ENCODE measurements at regions not wholly inside any gene's neighbourhood (a gene's known extent, or its start where the extent isn't known, plus 50 kb on each side); places are given as distances from the start of the nearest gene placed in this dataset.

DNA sequence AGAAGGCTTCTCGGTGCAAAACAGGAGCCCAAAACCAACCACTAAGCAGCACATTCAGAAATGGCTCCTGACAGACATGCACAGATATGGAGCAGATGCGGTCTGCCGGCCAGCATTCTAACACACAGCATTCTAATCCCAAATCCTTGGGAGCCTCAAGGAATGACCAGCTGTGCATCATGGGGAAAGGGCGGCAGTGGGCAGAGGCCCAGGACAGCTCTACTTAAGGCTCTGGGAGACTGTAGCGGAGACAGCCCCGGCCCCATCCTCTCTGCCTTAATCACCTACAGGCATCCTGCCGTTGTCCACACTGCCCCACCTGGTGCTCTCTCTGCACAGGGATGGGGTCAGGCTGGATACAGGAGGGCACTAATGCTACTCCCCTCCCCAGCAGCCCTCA lies 1016.0 kb downstream of the UQCRFS1 start:
- ATAC-seq (no peak), DNase-seq (no peak)
- peaks cover 0 to 3% (median 0%) of the 10 kb centered on the region in 9 donors for H3K27me3 ChIP-seq
- no peaks in the 10 kb centered on the region for H3K4me1 ChIP-seq
- no peaks in the 10 kb centered on the region for H3K36me3 ChIP-seq
- intact Hi-C loops (cut with DNase I): no loop called here
- H3K9me3 ChIP-seq: peaks cover 0 to 1% (median 0%) of the 10 kb centered on the region in 12 donors
- no peak overlapping the region for H3K27ac ChIP-seq
- TF ChIP-seq, protein P1, sequence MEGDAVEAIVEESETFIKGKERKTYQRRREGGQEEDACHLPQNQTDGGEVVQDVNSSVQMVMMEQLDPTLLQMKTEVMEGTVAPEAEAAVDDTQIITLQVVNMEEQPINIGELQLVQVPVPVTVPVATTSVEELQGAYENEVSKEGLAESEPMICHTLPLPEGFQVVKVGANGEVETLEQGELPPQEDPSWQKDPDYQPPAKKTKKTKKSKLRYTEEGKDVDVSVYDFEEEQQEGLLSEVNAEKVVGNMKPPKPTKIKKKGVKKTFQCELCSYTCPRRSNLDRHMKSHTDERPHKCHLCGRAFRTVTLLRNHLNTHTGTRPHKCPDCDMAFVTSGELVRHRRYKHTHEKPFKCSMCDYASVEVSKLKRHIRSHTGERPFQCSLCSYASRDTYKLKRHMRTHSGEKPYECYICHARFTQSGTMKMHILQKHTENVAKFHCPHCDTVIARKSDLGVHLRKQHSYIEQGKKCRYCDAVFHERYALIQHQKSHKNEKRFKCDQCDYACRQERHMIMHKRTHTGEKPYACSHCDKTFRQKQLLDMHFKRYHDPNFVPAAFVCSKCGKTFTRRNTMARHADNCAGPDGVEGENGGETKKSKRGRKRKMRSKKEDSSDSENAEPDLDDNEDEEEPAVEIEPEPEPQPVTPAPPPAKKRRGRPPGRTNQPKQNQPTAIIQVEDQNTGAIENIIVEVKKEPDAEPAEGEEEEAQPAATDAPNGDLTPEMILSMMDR (IDR thresholded peaks at IDR 0.05): no peak
- H3K4me3 ChIP-seq: no peak overlapping the region
- WGBS, 4 donors: 51 to 70% (median 63%) methylated on average over 7 of the region's 7 CpGs

DNA sequence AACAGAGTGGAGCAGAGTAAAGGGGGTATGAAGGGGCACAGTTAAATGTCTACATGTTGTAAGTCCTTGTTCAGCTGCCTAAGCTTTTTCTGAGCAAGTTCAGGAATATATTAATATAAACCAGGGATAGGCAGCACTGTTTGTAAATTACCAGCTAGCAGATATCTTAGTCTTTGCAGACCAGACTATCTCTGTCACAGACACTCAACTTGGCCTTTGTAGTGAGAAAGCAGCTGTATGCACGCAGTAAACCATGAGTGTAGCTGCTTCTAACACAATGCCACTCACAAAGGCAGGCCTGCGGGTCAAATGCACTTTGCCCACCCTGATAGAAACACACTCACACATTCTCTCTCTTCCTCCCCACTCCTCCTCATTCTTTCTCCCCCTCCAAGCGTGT lies 1016.9 kb downstream of the UQCRFS1 start:
- ATAC-seq (no peak), DNase-seq (no peak)
- Histone ChIP-seq H3K4me3 (no peak overlapping the region), H3K4me1 (no peaks in the 10 kb centered on the region), H3K27ac (no peak overlapping the region), H3K9me3 (no peaks in the 10 kb centered on the region), H3K36me3 (no peaks in the 10 kb centered on the region), H3K27me3 (peaks cover 0 to 3% (median 0%) of the 10 kb centered on the region in 9 donors)
- intact Hi-C loops (cut with DNase I): no loop called here
- 36 to 48% (median 43%) methylated on average over 3 of the region's 3 CpGs for WGBS, 4 donors
- TF ChIP-seq, protein P1 (IDR thresholded peaks at IDR 0.05): no peak
- no peak for TF ChIP-seq POLR2A (IDR thresholded peaks at IDR 0.05)

- Histone ChIP-seq H3K9me3 (no peaks in the 10 kb centered on the region), H3K4me1 (peaks cover 0 to 11% (median 0%) of the 10 kb centered on the region in 12 donors), H3K27me3 (no peaks in the 10 kb centered on the region), H3K27ac (no peak overlapping the region), H3K36me3 (no peaks in the 10 kb centered on the region), H3K4me3 (no peak overlapping the region)
- WGBS, 4 donors: 64 to 70% (median 67%) methylated on average over 3 of the region's 3 CpGs
- DNase-seq (no peak), ATAC-seq (peak in 1 of 4 donors; percentile 38)
- TF ChIP-seq, protein P1 (IDR thresholded peaks at IDR 0.05): no peak
- TF ChIP-seq POLR2A (IDR thresholded peaks at IDR 0.05): no peak
- intact Hi-C loops (cut with DNase I): no loop called here
Measured at GRCh38 chr19:28185646-28186045, 1027.3 kb downstream of the UQCRFS1 start.

GRCh38 chr19:28184997-28185396 lies 1028.0 kb downstream of the UQCRFS1 start:
- no peaks in the 10 kb centered on the region for H3K36me3 ChIP-seq
- H3K9me3 ChIP-seq: no peaks in the 10 kb centered on the region
- intact Hi-C loops (cut with DNase I): no loop called here
- no peak overlapping the region for H3K4me3 ChIP-seq
- peaks cover 0 to 11% (median 0%) of the 10 kb centered on the region in 12 donors for H3K4me1 ChIP-seq
- H3K27ac ChIP-seq: no peak overlapping the region
- ATAC-seq (no peak), DNase-seq (no peak)
- H3K27me3 ChIP-seq: no peaks in the 10 kb centered on the region
- no peak for TF ChIP-seq POLR2A (IDR thresholded peaks at IDR 0.05)
- TF ChIP-seq, protein P1 (IDR thresholded peaks at IDR 0.05): no peak

Data from heart left ventricle (tissue), 16 donors.